Upper lobe of left lung (tissue), 4 donors: ENCODE measurements at regions not wholly inside any gene's neighbourhood (a gene's known extent, or its start where the extent isn't known, plus 50 kb on each side); places are given as distances from the start of the nearest gene placed in this dataset.

ENCODE experiments used
- CTCF ChIP-seq, 6 experiments: fragments of 450-650 bp in 4 of 6; fragments of 200-600 bp in 2 of 6; sonication (generic) in 2 of 6; IDR thresholded peaks; one replicate each; pipeline ENCODE4 v1.5.1; 2016 to 2019; ENCODE audit warnings: antibody characterized with exemption in 6 of 6
- EP300 ChIP-seq, 4 donors: sonication (generic); formaldehyde crosslinking; IDR thresholded peaks; one replicate each; pipeline ENCODE4 v1.5.1; 2017; ENCODE audit warnings: antibody characterized with exemption in 4 of 4, control low read depth in 2 of 4
- POLR2A ChIP-seq, 4 donors: fragments of 450-650 bp; IDR thresholded peaks; one replicate each; pipeline ENCODE4 v1.5.1; 2016 to 2017; ENCODE audit warnings: antibody characterized with exemption in 4 of 4, mild to moderate bottlenecking in 2 of 4

GRCh38 chr11:128234143-128234542 is 353.2 kb downstream of the ETS1 start:
- no peak for TF ChIP-seq POLR2A (IDR thresholded peaks at IDR 0.05)
- no peak for TF ChIP-seq CTCF (IDR thresholded peaks at IDR 0.05)
- TF ChIP-seq EP300 (IDR thresholded peaks at IDR 0.05): no peak
